ENCODE measurements at regions not wholly inside any gene's neighbourhood (a gene's known extent, or its start where the extent isn't known, plus 50 kb on each side); places are given as distances from the start of the nearest gene placed in this dataset.

DNA sequence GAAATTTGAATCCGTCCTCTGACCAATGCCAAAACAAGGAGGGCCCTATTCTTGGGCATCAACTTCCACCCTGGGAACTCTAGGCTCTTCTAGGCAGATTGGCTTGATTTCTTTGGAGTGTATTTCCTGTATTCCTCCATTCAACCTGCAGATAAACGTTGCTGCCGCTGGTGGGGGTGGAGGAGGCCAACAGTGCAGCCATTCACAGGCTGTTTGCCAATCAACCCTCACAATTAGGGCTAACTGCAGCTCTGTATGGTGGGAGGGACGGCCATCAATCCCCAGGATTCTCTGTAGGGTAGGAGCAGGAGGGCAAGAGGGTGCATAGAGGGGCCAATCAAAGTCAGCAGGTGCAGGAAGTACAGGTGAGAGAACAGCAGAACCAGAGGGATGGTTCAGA is 273.1 kb upstream of the PROX1 start:
- no peak for DNase-seq (ENCODE audit: extremely low spot score in 2 of 2)
- H3K4me1 ChIP-seq, result no peaks in the 10 kb centered on the region
- H3K9me3 ChIP-seq, result no peaks in the 10 kb centered on the region
- no peaks in the 10 kb centered on the region for H3K36me3 ChIP-seq
- no peak overlapping the region for H3K4me3 ChIP-seq
- intact Hi-C loops (cut with DNase I), result no loop called here
- no peaks in the 10 kb centered on the region for H3K27me3 ChIP-seq
- no peak overlapping the region for H3K27ac ChIP-seq
- TF ChIP-seq, protein P1, sequence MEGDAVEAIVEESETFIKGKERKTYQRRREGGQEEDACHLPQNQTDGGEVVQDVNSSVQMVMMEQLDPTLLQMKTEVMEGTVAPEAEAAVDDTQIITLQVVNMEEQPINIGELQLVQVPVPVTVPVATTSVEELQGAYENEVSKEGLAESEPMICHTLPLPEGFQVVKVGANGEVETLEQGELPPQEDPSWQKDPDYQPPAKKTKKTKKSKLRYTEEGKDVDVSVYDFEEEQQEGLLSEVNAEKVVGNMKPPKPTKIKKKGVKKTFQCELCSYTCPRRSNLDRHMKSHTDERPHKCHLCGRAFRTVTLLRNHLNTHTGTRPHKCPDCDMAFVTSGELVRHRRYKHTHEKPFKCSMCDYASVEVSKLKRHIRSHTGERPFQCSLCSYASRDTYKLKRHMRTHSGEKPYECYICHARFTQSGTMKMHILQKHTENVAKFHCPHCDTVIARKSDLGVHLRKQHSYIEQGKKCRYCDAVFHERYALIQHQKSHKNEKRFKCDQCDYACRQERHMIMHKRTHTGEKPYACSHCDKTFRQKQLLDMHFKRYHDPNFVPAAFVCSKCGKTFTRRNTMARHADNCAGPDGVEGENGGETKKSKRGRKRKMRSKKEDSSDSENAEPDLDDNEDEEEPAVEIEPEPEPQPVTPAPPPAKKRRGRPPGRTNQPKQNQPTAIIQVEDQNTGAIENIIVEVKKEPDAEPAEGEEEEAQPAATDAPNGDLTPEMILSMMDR (IDR thresholded peaks at IDR 0.05), result no peak
- no peak for TF ChIP-seq POLR2AphosphoS5 (IDR thresholded peaks at IDR 0.05; ENCODE audit: insufficient read depth in 1 of 2, low read depth in 1 of 2)
- TF ChIP-seq POLR2A (IDR thresholded peaks at IDR 0.05), result no peak

DNA sequence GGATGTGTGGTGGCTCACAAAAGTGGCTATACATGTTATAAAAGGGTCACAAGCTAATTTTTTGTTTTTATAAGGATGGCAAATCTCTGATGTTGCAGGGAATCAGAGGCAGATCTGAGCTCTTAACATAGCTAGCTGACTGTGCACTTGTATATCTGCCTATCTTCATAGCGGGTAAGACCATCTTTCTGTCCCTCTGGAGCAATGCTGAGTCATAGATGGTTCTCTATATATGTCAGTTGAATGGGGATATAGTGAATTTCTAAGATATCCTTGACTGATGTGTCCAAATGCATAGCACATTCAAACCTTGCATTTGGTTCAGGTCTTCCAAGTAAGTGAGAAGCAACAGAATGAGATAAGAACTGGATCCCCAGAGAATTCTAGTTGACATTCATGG is 272.6 kb upstream of the PROX1 start:
- Histone ChIP-seq H3K27me3 (no peaks in the 10 kb centered on the region), H3K9me3 (no peaks in the 10 kb centered on the region), H3K27ac (no peak overlapping the region), H3K36me3 (no peaks in the 10 kb centered on the region), H3K4me3 (no peak overlapping the region), H3K4me1 (no peaks in the 10 kb centered on the region)
- TF ChIP-seq, protein P1 (IDR thresholded peaks at IDR 0.05), result no peak
- TF ChIP-seq POLR2A (IDR thresholded peaks at IDR 0.05) (no peak), POLR2AphosphoS5 (IDR thresholded peaks at IDR 0.05; ENCODE audit: insufficient read depth in 1 of 2, low read depth in 1 of 2) (no peak)
- no peak for DNase-seq (ENCODE audit: extremely low spot score in 2 of 2)
- intact Hi-C loops (cut with DNase I), result no loop called here

DNA sequence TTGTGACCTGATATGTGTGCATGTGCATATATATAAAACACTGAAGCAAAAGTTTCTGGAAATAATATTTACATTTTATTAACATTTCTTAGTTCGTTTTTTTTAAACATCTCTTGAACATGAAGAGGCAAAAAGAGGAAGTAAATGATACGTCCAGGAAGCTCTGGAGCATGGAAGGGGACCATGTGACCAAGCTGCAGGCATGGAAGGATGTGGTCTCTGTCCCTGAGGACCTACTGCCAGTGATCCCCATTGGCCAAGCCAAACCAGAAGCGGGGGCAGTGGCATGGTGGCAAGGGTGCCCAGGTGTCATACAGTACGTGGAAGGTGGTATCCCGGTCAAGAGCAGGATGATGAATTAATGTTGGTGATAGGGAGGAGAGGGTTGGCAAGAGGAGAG is 268.3 kb upstream of the PROX1 start:
- DNase-seq (ENCODE audit: extremely low spot score in 2 of 2), result no peak
- Histone ChIP-seq H3K36me3 (no peaks in the 10 kb centered on the region), H3K27ac (no peak overlapping the region), H3K4me1 (no peaks in the 10 kb centered on the region), H3K27me3 (no peaks in the 10 kb centered on the region), H3K9me3 (no peaks in the 10 kb centered on the region), H3K4me3 (no peak overlapping the region)
- TF ChIP-seq, protein P1 (IDR thresholded peaks at IDR 0.05), result no peak
- TF ChIP-seq POLR2AphosphoS5 (IDR thresholded peaks at IDR 0.05; ENCODE audit: insufficient read depth in 1 of 2, low read depth in 1 of 2), result no peak
- TF ChIP-seq POLR2A (IDR thresholded peaks at IDR 0.05), result no peak
- intact Hi-C loops (cut with DNase I), result no loop called here

DNA sequence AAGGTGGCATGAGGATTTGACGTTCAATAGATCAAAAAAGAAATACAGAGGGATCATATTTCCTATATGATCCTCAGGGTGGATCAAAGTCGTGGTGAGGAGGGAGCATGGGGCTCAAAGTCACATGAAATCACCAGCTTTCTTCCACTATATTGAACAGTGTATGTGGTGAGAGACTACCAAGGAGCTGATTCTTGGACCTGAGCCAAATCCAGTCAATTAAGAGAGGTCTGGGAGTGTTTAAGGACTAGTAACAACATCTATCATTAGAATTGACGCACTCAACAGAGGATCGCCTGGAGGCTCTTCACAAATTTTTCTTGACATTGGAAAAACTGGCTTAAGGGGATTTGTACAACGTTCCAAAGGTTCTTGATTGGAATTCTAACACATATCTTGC is 267.7 kb upstream of the PROX1 start:
- intact Hi-C loops (cut with DNase I), result no loop called here
- Histone ChIP-seq H3K27ac (no peak overlapping the region), H3K4me3 (no peak overlapping the region), H3K27me3 (no peaks in the 10 kb centered on the region), H3K9me3 (no peaks in the 10 kb centered on the region), H3K4me1 (no peaks in the 10 kb centered on the region), H3K36me3 (no peaks in the 10 kb centered on the region)
- no peak for DNase-seq (ENCODE audit: extremely low spot score in 2 of 2)
- TF ChIP-seq POLR2A (IDR thresholded peaks at IDR 0.05) (no peak), POLR2AphosphoS5 (IDR thresholded peaks at IDR 0.05; ENCODE audit: insufficient read depth in 1 of 2, low read depth in 1 of 2) (no peak)
- TF ChIP-seq, protein P1 (IDR thresholded peaks at IDR 0.05), result no peak

DNA sequence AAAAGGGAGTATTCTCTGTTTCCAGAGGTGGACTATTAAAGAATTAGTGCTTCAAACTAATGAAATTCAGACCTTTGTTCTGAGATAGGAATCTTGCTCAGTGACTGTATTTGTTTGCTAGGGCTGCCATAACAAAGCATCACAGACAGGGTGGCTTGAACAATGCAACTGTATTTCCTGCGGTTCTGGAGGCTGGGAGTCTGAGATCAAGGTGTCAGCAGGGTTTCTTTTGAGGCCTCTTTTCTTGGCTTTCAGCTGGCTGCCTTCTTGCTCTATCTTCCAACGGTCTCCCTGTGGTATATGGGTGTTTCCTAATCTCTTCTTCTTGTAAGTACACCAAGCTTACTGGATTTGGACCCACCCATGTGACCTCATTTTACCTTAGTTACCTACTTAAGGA is 264.6 kb upstream of the PROX1 start:
- H3K27ac ChIP-seq, result no peak overlapping the region
- H3K27me3 ChIP-seq, result no peaks in the 10 kb centered on the region
- DNase-seq (ENCODE audit: extremely low spot score in 2 of 2), result no peak
- no peaks in the 10 kb centered on the region for H3K36me3 ChIP-seq
- intact Hi-C loops (cut with DNase I), result no loop called here
- H3K9me3 ChIP-seq, result no peaks in the 10 kb centered on the region
- TF ChIP-seq POLR2AphosphoS5 (IDR thresholded peaks at IDR 0.05; ENCODE audit: insufficient read depth in 1 of 2, low read depth in 1 of 2), result no peak
- TF ChIP-seq, protein P1 (IDR thresholded peaks at IDR 0.05), result no peak
- TF ChIP-seq POLR2A (IDR thresholded peaks at IDR 0.05), result no peak
- no peak overlapping the region for H3K4me3 ChIP-seq
- no peaks in the 10 kb centered on the region for H3K4me1 ChIP-seq
